SU-DHL-6 (cell line): ENCODE measurements at regions not wholly inside any gene's neighbourhood (a gene's known extent, or its start where the extent isn't known, plus 50 kb on each side); places are given as distances from the start of the nearest gene placed in this dataset.

Experiments used
- H2AFZ ChIP-seq: fragments of 200-600 bp; sonication (generic); 2 replicates; pipeline ENCODE4 v1.6.1; 2014; ENCODE audit warnings: low read depth, mild to moderate bottlenecking, moderate library complexity, mixed read lengths, antibody characterized with exemption, low read length; ENCODE audit not compliant: severe bottlenecking
- H3F3A ChIP-seq: fragments of 200-600 bp; shearing (Covaris generic); 2 replicates; pipeline ENCODE4 v1.6.0; 2016; ENCODE audit warnings: antibody characterized with exemption, mild to moderate bottlenecking; ENCODE audit not compliant: insufficient read depth
- H3K27ac ChIP-seq: fragments of 200-600 bp; sonication (generic); 2 replicates; pipeline ENCODE4 v1.5.1; 2016; ENCODE audit warnings: low read depth, mild to moderate bottlenecking, low read length, moderate library complexity, mixed read lengths
- H3K27me3 ChIP-seq: fragments of 200-600 bp; sonication (generic), shearing (Covaris generic); 2 replicates; pipeline ENCODE4 v1.6.0; 2014; ENCODE audit warnings: mild to moderate bottlenecking, low read length
- H3K36me3 ChIP-seq: fragments of 200-600 bp; sonication (generic); 2 replicates; pipeline ENCODE4 v1.6.1; 2014; ENCODE audit warnings: mild to moderate bottlenecking, low read length, mixed read lengths
- H3K4me2 ChIP-seq: fragments of 300-600, 200-600 bp; shearing (Covaris generic), sonication (generic); 2 replicates; pipeline ENCODE4 v1.6.0; 2014; ENCODE audit warnings: low read length, low read depth, mild to moderate bottlenecking; ENCODE audit not compliant: poor library complexity, severe bottlenecking
- H3K4me3 ChIP-seq: fragments of 200-600 bp; sonication (generic); 2 replicates; pipeline ENCODE4 v1.5.1; 2014; ENCODE audit warnings: antibody characterized with exemption, low read length, mild to moderate bottlenecking, mixed read lengths; ENCODE audit not compliant: insufficient read depth, poor library complexity, severe bottlenecking
- H3K79me2 ChIP-seq: fragments of 200-600 bp; sonication (generic); 2 replicates; pipeline ENCODE4 v1.6.1; 2014; ENCODE audit warnings: mild to moderate bottlenecking, low read length, moderate library complexity; ENCODE audit not compliant: insufficient read depth
- H3K9ac ChIP-seq: fragments of 200-600 bp; sonication (generic); 2 replicates; pipeline ENCODE4 v1.7.0; 2014; ENCODE audit warnings: mild to moderate bottlenecking, low read length
- H3K9me2 ChIP-seq: fragments of 200-600 bp; sonication (generic); replicated peaks from 2 replicates; pipeline ENCODE4 v1.6.1; 2014; ENCODE audit warnings: low read length; ENCODE audit not compliant: insufficient read depth
- H3K9me3 ChIP-seq: fragments of 200-600 bp; sonication (generic); 2 replicates; pipeline ENCODE4 v1.6.1; 2014; ENCODE audit warnings: low read length, mixed read lengths; ENCODE audit not compliant: insufficient read depth
- H4K20me1 ChIP-seq: fragments of 200-600 bp; sonication (generic); 2 replicates; pipeline ENCODE4 v1.6.1; 2014; ENCODE audit warnings: low read depth, mild to moderate bottlenecking, antibody characterized with exemption, low read length, moderate library complexity, mixed read lengths
- CTCF ChIP-seq: fragments of 200-600 bp; sonication (generic); IDR thresholded peaks from one replicate; pipeline ENCODE4 v1.5.1; 2017; ENCODE audit warnings: antibody characterized with exemption, mild to moderate bottlenecking, low read length, moderate library complexity; ENCODE audit not compliant: insufficient read depth, poor library complexity, severe bottlenecking
- EZH2phosphoT487 ChIP-seq: fragments of 200-600 bp; sonication (generic), shearing (Covaris generic); conservative IDR thresholded peaks from 2 replicates; pipeline ENCODE4 v1.6.1; 2018; ENCODE audit warnings: mild to moderate bottlenecking, antibody characterized with exemption, low read length, moderate library complexity, mixed read lengths

GRCh38 chr3:161560008-161560637, 63.5 kb downstream of the OTOL1 start:
- Histone ChIP-seq H4K20me1 (no peaks in the 10 kb centered on the region), H3K4me2 (no peak overlapping the region), H3K27me3 (no peaks in the 10 kb centered on the region), H3F3A (no peaks in the 10 kb centered on the region), H3K9ac (no peak overlapping the region), H3K79me2 (no peaks in the 10 kb centered on the region), H3K36me3 (no peaks in the 10 kb centered on the region), H2AFZ (no peak overlapping the region), H3K9me3 (no peaks in the 10 kb centered on the region), H3K27ac (no peak overlapping the region), H3K9me2 (no peaks in the 10 kb centered on the region), H3K4me3 (no peak overlapping the region)
- TF ChIP-seq EZH2phosphoT487 = no peak
- peak; percentile 33 for TF ChIP-seq CTCF

- no peaks in the 10 kb centered on the region for H3K27me3 ChIP-seq
- no peaks in the 10 kb centered on the region for H3F3A ChIP-seq
- no peaks in the 10 kb centered on the region for H3K36me3 ChIP-seq
- H3K27ac ChIP-seq = no peak overlapping the region
- H3K4me2 ChIP-seq = no peak overlapping the region
- no peaks in the 10 kb centered on the region for H3K79me2 ChIP-seq
- no peaks in the 10 kb centered on the region for H3K9me2 ChIP-seq
- no peaks in the 10 kb centered on the region for H4K20me1 ChIP-seq
- no peak overlapping the region for H3K9ac ChIP-seq
- H2AFZ ChIP-seq = no peak overlapping the region
- TF ChIP-seq CTCF (no peak), EZH2phosphoT487 (no peak)
- no peak overlapping the region for H3K4me3 ChIP-seq
- no peaks in the 10 kb centered on the region for H3K9me3 ChIP-seq
Observed at GRCh38 chr3:161567577-161568361, 71.2 kb downstream of the OTOL1 start.

- no peak overlapping the region for H2AFZ ChIP-seq
- H3K9me3 ChIP-seq = no peaks in the 10 kb centered on the region
- no peaks in the 10 kb centered on the region for H3K27me3 ChIP-seq
- no peaks in the 10 kb centered on the region for H3K79me2 ChIP-seq
- no peaks in the 10 kb centered on the region for H3F3A ChIP-seq
- no peak overlapping the region for H3K27ac ChIP-seq
- H3K4me3 ChIP-seq = no peak overlapping the region
- no peak for TF ChIP-seq CTCF
- TF ChIP-seq EZH2phosphoT487 = no peak
- H3K36me3 ChIP-seq = no peaks in the 10 kb centered on the region
- H4K20me1 ChIP-seq = no peaks in the 10 kb centered on the region
- no peaks in the 10 kb centered on the region for H3K9me2 ChIP-seq
- no peak overlapping the region for H3K4me2 ChIP-seq
- no peak overlapping the region for H3K9ac ChIP-seq
Observed at GRCh38 chr3:161568671-161569070, 72.1 kb downstream of the OTOL1 start.
